ENCODE measurements at regions not wholly inside any gene's neighbourhood (a gene's known extent, or its start where the extent isn't known, plus 50 kb on each side); places are given as distances from the start of the nearest gene placed in this dataset.

GRCh38 chr11:116042146-116042545 lies 537.9 kb upstream of the CADM1 start:
- TF ChIP-seq POU6F1 (CRISPR knock-in tag; IDR thresholded peaks at IDR 0.05; ENCODE audit: borderline replicate concordance, low read depth): no peak
- TF ChIP-seq ZFP30 (CRISPR knock-in tag; IDR thresholded peaks at IDR 0.05): no peak
- TF ChIP-seq, protein P1, sequence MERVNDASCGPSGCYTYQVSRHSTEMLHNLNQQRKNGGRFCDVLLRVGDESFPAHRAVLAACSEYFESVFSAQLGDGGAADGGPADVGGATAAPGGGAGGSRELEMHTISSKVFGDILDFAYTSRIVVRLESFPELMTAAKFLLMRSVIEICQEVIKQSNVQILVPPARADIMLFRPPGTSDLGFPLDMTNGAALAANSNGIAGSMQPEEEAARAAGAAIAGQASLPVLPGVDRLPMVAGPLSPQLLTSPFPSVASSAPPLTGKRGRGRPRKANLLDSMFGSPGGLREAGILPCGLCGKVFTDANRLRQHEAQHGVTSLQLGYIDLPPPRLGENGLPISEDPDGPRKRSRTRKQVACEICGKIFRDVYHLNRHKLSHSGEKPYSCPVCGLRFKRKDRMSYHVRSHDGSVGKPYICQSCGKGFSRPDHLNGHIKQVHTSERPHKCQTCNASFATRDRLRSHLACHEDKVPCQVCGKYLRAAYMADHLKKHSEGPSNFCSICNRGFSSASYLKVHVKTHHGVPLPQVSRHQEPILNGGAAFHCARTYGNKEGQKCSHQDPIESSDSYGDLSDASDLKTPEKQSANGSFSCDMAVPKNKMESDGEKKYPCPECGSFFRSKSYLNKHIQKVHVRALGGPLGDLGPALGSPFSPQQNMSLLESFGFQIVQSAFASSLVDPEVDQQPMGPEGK (CRISPR knock-in tag; IDR thresholded peaks at IDR 0.05; ENCODE audit: borderline replicate concordance): no peak
- no peak for TF ChIP-seq ISL1 (CRISPR knock-in tag; IDR thresholded peaks at IDR 0.05)
- TF ChIP-seq PPARA (CRISPR knock-in tag; IDR thresholded peaks at IDR 0.05; ENCODE audit: borderline replicate concordance): no peak
- TF ChIP-seq GLIS3 (CRISPR knock-in tag; IDR thresholded peaks at IDR 0.05): no peak
- no peak for TF ChIP-seq BACH2 (CRISPR knock-in tag; IDR thresholded peaks at IDR 0.05; ENCODE audit: borderline replicate concordance)
- no peak for TF ChIP-seq ZFP3 (CRISPR knock-in tag; IDR thresholded peaks at IDR 0.05)
- TF ChIP-seq RARB (CRISPR knock-in tag; IDR thresholded peaks at IDR 0.05): no peak
- no peak for TF ChIP-seq SNAI2 (CRISPR knock-in tag; IDR thresholded peaks at IDR 0.05)
